ENCODE measurements at regions not wholly inside any gene's neighbourhood (a gene's known extent, or its start where the extent isn't known, plus 50 kb on each side); places are given as distances from the start of the nearest gene placed in this dataset.
"Not testable (repeated sequence)": the region's sequence is repeated elsewhere in the genome, so short reads cannot be mapped to it uniquely, and the experiment has no call there.

DNA sequence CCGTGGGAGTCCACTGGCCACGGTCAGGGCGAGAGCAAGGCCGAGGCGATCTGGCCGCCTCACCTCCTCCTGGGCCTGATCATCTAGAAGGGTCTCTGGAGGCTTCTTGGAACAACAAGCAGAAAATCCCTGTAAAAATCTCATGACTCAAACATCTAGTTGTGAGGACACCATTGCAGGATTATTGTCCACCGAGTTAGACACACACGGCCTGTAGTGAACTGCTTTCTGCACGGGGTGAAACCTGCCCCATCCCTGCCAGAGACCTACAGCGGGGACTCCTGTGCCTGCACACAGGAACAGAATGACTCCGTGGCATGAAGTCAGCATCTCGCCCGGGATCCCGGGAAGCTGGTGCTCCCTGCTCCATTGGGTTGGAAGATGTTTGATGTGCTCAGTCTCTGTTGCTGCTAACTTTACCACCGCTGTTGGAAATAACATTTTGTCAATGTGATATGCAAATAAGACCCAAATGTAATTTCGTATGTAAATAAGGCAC lies 267.0 kb upstream of the TCERG1L start:
- TF ChIP-seq CTCF (IDR thresholded peaks at IDR 0.05), result no peak
- Histone ChIP-seq H3K4me3 (no peak overlapping the region), H3K9me3 (no peaks in the 10 kb centered on the region), H3K4me1 (no peaks in the 10 kb centered on the region), H3K36me3 (no peaks in the 10 kb centered on the region), H3K27ac (no peak overlapping the region), H3K27me3 (peaks cover 0 to 3% of the 10 kb centered on the region in 2 donors)
- intact Hi-C loops (cut with DNase I; ENCODE audit: low total_unique reads), result no loop called here
- no peak for DNase-seq

DNA sequence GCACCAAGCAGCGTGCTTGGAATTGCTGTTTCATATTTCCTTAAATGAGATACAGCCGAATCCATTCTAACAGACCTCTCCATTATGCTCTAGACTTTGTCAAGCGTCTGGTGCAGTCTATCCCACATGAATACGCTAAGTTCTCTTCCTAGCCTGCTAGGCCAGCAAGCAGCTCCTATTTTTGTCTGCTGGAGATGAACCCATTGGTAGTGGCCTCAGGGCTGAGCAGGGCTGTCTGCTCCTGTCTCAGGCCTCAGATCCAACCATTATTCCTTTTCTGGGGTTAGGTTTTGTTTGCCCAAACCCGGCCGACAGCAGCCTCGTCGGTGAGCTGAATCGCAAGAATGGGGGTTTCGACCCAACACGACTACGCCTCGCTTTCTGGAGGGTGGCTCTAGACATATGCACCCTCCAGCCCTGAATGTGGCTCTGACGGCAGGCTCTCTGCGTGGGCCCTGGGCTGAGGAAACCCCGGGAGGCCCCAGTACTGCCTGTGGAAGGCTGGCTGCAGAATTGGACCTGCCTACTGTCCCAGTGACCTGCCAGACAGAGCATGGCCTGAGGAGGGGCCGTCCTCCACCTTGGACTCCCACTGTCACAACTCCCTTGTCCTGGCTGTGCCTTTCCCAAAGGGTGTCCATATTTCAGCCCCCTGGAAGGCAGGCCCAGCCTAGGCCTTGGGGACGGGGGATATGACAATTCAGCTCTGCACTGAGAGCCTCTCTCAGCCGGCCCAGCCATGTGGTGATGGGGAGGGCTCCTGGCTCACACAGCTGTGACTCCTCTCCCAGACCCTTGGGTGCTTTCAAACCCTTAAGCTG lies 267.9 kb upstream of the TCERG1L start:
- H3K27me3 ChIP-seq, result peaks cover 0 to 3% of the 10 kb centered on the region in 2 donors
- DNase-seq, result peak in 1 of 2 donors; percentile 57
- intact Hi-C loops (cut with DNase I; ENCODE audit: low total_unique reads), result no loop called here
- no peak for TF ChIP-seq CTCF (IDR thresholded peaks at IDR 0.05)
- no peak overlapping the region for H3K4me3 ChIP-seq
- no peaks in the 10 kb centered on the region for H3K36me3 ChIP-seq
- no peaks in the 10 kb centered on the region for H3K4me1 ChIP-seq
- no peaks in the 10 kb centered on the region for H3K9me3 ChIP-seq
- H3K27ac ChIP-seq, result no peak overlapping the region

DNA sequence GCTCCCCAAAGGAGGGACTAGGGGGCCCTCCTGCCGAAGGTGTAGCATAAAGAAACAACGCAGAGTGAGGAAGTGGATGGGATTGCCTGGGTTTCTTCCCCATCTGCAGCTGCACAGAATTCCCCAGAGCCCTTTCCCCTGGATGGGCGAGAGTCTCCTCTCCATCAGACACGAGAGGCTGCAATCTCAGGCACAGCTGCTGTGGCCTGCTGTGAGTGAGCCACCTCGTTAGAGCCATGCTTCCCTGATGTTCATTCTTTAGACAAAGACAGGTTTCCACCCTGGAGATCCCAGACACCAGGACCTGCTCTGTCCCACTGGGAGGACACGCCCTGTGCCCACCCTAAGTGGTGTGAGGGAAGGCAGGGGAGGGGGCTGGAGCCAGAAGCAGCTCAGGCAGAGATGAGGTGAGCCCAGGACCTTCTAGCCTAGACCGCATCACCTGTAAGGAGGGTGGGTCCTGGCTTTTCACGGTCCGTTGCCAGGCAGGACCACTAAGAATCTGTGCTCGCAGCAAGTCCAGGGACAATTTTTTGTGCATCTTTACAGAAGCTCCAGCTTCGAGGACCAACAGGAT lies 268.6 kb upstream of the TCERG1L start:
- no peak for TF ChIP-seq CTCF (IDR thresholded peaks at IDR 0.05)
- H3K4me1 ChIP-seq, result no peaks in the 10 kb centered on the region
- no peaks in the 10 kb centered on the region for H3K36me3 ChIP-seq
- no peaks in the 10 kb centered on the region for H3K9me3 ChIP-seq
- H3K4me3 ChIP-seq, result no peak overlapping the region
- peak in 1 of 2 donors; percentile 44 for DNase-seq
- intact Hi-C loops (cut with DNase I; ENCODE audit: low total_unique reads), result no loop called here
- no peak overlapping the region for H3K27ac ChIP-seq
- peaks cover 0 to 3% of the 10 kb centered on the region in 2 donors for H3K27me3 ChIP-seq

DNA sequence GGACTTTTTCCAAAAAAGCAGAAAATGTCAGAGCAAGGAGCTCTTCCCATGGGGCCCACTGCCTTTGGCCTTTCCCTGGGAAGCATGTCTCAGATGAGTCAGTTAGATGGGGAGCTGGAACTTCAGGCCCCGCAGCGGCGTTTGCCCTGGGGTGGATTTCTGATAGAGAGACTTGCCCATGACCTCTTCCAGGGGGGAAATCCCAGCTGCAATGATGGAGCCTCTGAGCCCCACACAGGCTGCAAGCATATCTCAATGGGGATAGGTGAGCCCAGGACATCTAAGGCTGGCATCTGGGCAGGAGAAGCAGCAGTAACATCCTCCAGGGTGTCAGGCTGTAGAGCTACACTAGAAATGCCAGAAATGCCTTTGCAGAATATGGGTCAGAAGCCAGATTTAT lies 269.2 kb upstream of the TCERG1L start:
- TF ChIP-seq CTCF (IDR thresholded peaks at IDR 0.05), result no peak
- Histone ChIP-seq H3K4me3 (no peak overlapping the region), H3K9me3 (no peaks in the 10 kb centered on the region), H3K36me3 (no peaks in the 10 kb centered on the region), H3K4me1 (no peaks in the 10 kb centered on the region), H3K27me3 (peaks cover 0 to 3% of the 10 kb centered on the region in 2 donors), H3K27ac (no peak overlapping the region)
- peak in 1 of 2 donors; percentile 43 for DNase-seq
- intact Hi-C loops (cut with DNase I; ENCODE audit: low total_unique reads), result no loop called here

DNA sequence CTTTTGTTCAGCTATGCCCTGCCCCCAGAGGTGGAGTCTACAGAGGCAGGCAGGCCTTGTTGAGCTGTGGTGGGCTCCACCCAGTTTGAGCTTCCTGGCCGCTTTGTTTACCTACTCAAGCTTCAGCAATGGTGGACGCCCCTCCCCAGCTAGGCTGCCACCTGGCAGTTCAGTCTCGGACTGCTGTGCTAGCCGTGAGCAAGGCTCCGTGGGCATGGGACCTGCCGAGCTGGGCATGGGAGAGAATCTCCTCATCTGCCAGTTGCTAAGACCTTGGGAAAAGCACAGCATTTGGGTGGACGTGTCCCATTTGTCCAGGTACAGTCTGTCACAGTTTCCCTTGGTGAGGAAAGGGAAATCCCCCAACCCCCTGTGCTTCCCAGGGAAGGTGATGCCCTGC lies 270.0 kb upstream of the TCERG1L start:
- DNase-seq; H3K4me3 ChIP-seq; H3K4me1 ChIP-seq; H3K27me3 ChIP-seq; intact Hi-C loops (cut with DNase I; ENCODE audit: low total_unique reads); H3K36me3 ChIP-seq; H3K27ac ChIP-seq; H3K9me3 ChIP-seq: not testable (repeated sequence)

DNA sequence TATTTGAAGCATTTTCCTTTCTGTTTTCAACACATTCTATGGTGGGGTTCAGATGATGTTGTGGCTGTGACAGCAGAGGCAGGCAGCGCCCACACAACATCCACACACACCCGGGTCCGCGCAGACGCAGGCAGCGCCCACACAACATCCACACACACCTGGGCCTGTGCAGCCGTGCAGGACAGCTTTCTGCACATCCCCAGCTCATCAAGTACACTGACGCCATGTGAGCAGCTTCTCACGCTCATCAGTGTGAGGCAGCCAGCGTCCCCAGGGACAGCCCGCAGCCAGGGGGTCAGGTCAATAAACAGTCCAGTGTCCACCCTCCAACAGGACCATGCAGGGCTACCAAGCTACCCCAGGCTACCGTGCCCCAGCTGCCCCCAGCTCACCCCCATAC lies 272.8 kb upstream of the TCERG1L start:
- H3K27ac ChIP-seq, result no peak overlapping the region
- H3K4me3 ChIP-seq, result no peak overlapping the region
- peaks cover 0 to 3% of the 10 kb centered on the region in 2 donors for H3K27me3 ChIP-seq
- no peak for DNase-seq
- H3K4me1 ChIP-seq, result no peaks in the 10 kb centered on the region
- H3K9me3 ChIP-seq, result no peaks in the 10 kb centered on the region
- intact Hi-C loops (cut with DNase I; ENCODE audit: low total_unique reads), result no loop called here
- no peaks in the 10 kb centered on the region for H3K36me3 ChIP-seq
- no peak for TF ChIP-seq CTCF (IDR thresholded peaks at IDR 0.05)

Measured in tibial artery (tissue), 4 donors.